Chondrocyte (in vitro differentiated cells): ENCODE measurements at regions not wholly inside any gene's neighbourhood (a gene's known extent, or its start where the extent isn't known, plus 50 kb on each side); places are given as distances from the start of the nearest gene placed in this dataset.

Source experiments
- DNase-seq: peaks from one replicate; pipeline ENCODE4 v3.0.0; 2021; ENCODE audit warnings: mixed read lengths, low spot score
- H3K27ac Mint-ChIP-seq: one replicate; pipeline ENCODE4 v1.8.0; 2021; ENCODE audit warnings: mild to moderate bottlenecking, moderate library complexity, mixed read lengths; ENCODE audit not compliant: unreplicated experiment
- H3K27me3 Mint-ChIP-seq: 2 replicates; pipeline ENCODE4 v1.8.0; 2021; ENCODE audit warnings: low read depth, mixed read lengths
- H3K36me3 Mint-ChIP-seq: 2 replicates; pipeline ENCODE4 v1.8.0; 2021; ENCODE audit warnings: low read depth, mixed read lengths
- H3K4me1 Mint-ChIP-seq: 2 replicates; pipeline ENCODE4 v1.8.0; 2021; ENCODE audit warnings: low read depth, mild to moderate bottlenecking, mixed read lengths
- H3K4me3 Mint-ChIP-seq: one replicate; pipeline ENCODE4 v1.8.0; 2021; ENCODE audit warnings: mild to moderate bottlenecking, moderate library complexity, mixed read lengths; ENCODE audit not compliant: unreplicated experiment
- H3K9me3 Mint-ChIP-seq: 2 replicates; pipeline ENCODE4 v1.8.0; 2021; ENCODE audit warnings: low read depth, mixed read lengths
- TF ChIP-seq, protein P1 (sequence below): fragments of 200-600 bp; sonication (generic); IDR thresholded peaks from 2 replicates; pipeline ENCODE4 v1.5.0; 2021; ENCODE audit warnings: antibody characterized with exemption, mild to moderate bottlenecking, moderate library complexity

DNA sequence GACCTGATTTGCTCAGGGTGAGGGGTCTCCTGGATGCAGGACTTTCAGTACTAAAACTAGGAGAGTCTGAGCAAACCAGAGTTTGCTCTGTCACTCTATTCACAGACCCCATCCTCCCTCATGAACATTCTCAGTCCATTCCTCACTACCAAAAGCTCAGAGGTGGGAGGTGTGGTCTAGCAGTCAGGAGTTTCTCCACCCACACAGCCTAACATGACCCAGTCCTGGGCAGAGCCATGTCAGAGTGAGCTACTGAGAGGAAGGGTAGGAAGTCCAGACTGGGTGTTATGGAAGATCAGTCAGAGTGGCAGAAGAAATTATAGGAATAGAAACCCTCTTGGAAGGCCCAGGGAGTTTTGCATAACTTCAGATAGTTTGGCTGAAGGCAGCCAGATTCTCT is 113.3 kb upstream of the GRAMD2B start:
- TF ChIP-seq, protein P1, sequence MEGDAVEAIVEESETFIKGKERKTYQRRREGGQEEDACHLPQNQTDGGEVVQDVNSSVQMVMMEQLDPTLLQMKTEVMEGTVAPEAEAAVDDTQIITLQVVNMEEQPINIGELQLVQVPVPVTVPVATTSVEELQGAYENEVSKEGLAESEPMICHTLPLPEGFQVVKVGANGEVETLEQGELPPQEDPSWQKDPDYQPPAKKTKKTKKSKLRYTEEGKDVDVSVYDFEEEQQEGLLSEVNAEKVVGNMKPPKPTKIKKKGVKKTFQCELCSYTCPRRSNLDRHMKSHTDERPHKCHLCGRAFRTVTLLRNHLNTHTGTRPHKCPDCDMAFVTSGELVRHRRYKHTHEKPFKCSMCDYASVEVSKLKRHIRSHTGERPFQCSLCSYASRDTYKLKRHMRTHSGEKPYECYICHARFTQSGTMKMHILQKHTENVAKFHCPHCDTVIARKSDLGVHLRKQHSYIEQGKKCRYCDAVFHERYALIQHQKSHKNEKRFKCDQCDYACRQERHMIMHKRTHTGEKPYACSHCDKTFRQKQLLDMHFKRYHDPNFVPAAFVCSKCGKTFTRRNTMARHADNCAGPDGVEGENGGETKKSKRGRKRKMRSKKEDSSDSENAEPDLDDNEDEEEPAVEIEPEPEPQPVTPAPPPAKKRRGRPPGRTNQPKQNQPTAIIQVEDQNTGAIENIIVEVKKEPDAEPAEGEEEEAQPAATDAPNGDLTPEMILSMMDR, result no peak
- peaks cover 7% of the 10 kb centered on the region for H3K4me1 Mint-ChIP-seq
- H3K4me3 Mint-ChIP-seq, result no peak overlapping the region
- H3K9me3 Mint-ChIP-seq, result peaks cover under 1% of the 10 kb centered on the region
- peaks cover 2% of the 10 kb centered on the region for H3K36me3 Mint-ChIP-seq
- H3K27ac Mint-ChIP-seq, result no peak overlapping the region
- no peaks in the 10 kb centered on the region for H3K27me3 Mint-ChIP-seq
- no peak for DNase-seq

DNA sequence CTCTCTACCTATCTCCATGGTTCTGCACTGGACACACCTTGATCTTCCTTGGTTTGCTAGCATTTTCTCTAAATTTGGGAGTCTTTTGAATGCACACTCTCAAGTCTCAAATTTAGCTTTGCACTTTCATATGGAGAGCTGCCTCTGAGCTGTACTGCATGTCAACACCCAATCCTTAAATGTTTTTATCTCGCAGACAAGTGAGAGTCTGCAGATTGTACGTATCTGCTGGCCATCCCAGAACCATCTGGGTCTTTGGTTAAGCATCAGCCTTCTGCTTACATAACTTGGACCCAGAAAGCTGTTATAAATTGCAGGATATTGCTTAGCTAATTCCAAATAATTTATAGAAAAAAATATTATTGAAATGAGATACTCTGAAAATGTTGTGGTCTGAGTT is 111.4 kb upstream of the GRAMD2B start:
- Mint-ChIP-seq H3K4me3 (no peak overlapping the region), H3K36me3 (peaks cover 2% of the 10 kb centered on the region), H3K4me1 (no peaks in the 10 kb centered on the region), H3K27me3 (peaks cover 3% of the 10 kb centered on the region), H3K9me3 (no peaks in the 10 kb centered on the region), H3K27ac (no peak overlapping the region)
- TF ChIP-seq, protein P1, result no peak
- no peak for DNase-seq

DNA sequence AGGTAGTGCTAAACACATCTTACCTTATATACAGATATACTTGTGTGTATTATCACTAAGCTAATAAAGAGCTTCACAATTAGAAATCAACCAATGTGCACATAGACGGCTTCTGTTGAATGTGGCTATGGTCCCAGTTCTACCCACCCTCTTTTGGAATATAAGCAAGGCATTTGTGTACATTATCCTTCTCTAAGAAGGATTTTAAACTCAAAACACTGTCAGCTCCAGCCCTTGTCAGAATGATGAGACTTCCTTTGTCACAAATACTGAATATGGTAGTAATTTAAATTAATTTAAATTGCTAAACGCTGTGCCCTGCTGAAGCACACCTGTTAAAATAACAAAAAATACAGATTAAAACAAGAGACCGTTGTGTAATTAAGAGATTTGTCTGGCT is 107.9 kb upstream of the GRAMD2B start:
- H3K4me3 Mint-ChIP-seq, result no peak overlapping the region
- H3K36me3 Mint-ChIP-seq, result no peaks in the 10 kb centered on the region
- H3K27ac Mint-ChIP-seq, result no peak overlapping the region
- no peak for DNase-seq
- H3K9me3 Mint-ChIP-seq, result no peaks in the 10 kb centered on the region
- no peaks in the 10 kb centered on the region for H3K4me1 Mint-ChIP-seq
- TF ChIP-seq, protein P1, result no peak
- H3K27me3 Mint-ChIP-seq, result peaks cover 3% of the 10 kb centered on the region

DNA sequence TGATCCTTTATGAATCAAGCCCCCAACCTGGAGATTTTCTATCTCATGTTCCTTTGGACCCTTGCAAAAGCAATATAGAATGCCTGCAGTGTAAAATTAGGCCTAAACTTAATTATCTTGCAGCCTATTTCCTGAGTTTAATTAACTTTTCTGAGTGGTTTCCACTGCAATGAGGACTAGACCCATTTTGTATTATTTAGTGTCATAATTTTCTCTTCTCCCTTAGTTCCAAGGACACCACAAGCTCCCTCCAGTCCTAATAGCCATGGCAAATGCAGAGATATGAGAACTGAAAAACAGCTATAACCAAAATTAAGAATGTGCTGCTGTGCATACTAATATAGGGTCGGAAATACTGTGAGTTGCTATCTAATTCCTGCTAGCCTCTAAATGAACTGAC is 90.9 kb upstream of the GRAMD2B start:
- TF ChIP-seq, protein P1, result no peak
- Mint-ChIP-seq H3K9me3 (no peaks in the 10 kb centered on the region), H3K27me3 (no peaks in the 10 kb centered on the region), H3K4me1 (peaks cover 11% of the 10 kb centered on the region), H3K27ac (no peak overlapping the region), H3K36me3 (no peaks in the 10 kb centered on the region), H3K4me3 (no peak overlapping the region)
- no peak for DNase-seq

DNA sequence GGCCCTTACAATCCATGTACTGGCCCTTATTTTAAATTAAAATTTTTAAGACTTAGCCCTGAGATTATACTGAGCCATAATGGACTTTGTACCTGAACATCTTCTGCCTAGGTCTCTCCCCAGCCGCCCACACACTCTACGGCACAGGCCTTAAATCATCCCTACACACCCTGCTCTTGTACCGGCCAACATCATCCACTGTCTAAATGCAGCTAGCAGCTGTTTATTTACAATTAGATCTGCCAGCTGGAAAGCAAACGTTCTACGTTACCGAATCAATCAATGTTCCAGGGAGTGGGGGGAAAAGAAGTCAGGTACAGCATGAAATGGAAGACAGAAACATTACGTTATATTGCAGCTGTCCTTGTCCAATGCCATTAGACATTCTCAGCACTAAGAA is 88.4 kb upstream of the GRAMD2B start:
- Mint-ChIP-seq H3K27me3 (no peaks in the 10 kb centered on the region), H3K27ac (no peak overlapping the region), H3K4me3 (no peak overlapping the region), H3K4me1 (peaks cover 22% of the 10 kb centered on the region), H3K36me3 (no peaks in the 10 kb centered on the region), H3K9me3 (no peaks in the 10 kb centered on the region)
- TF ChIP-seq, protein P1, result no peak
- no peak for DNase-seq
